Ishikawa (cell line): ENCODE measurements at regions not wholly inside any gene's neighbourhood (a gene's known extent, or its start where the extent isn't known, plus 50 kb on each side); places are given as distances from the start of the nearest gene placed in this dataset.

ENCODE experiments used
- CEBPB ChIP-seq: IDR thresholded peaks from 2 replicates; pipeline ENCODE4 v1.6.1; 2012
- CREB1 ChIP-seq: IDR thresholded peaks from 2 replicates; pipeline ENCODE4 v1.6.1; 2012; ENCODE audit warnings: low read depth
- EGR1 ChIP-seq: IDR thresholded peaks from 2 replicates; pipeline ENCODE4 v1.6.1; 2012
- EP300 ChIP-seq: IDR thresholded peaks from 2 replicates; pipeline ENCODE4 v1.6.1; 2012; ENCODE audit warnings: borderline replicate concordance
- FOXM1 ChIP-seq: IDR thresholded peaks from 2 replicates; pipeline ENCODE4 v1.6.1; 2012; ENCODE audit warnings: low read depth, borderline replicate concordance
- MAX ChIP-seq: IDR thresholded peaks from 2 replicates; pipeline ENCODE4 v1.6.1; 2012
- NFIC ChIP-seq: IDR thresholded peaks from 2 replicates; pipeline ENCODE4 v1.6.1; 2012
- RAD21 ChIP-seq: IDR thresholded peaks from 2 replicates; pipeline ENCODE4 v1.6.1; 2012; ENCODE audit warnings: low read depth
- REST ChIP-seq: IDR thresholded peaks from 2 replicates; pipeline ENCODE4 v1.6.1; 2012; ENCODE audit warnings: low read depth, mild to moderate bottlenecking
- TAF1 ChIP-seq: IDR thresholded peaks from 2 replicates; pipeline ENCODE4 v1.6.1; 2012; ENCODE audit warnings: low read depth, mild to moderate bottlenecking
- TCF12 ChIP-seq: IDR thresholded peaks from 2 replicates; pipeline ENCODE4 v1.6.1; 2012; ENCODE audit warnings: low read depth
- TEAD4 ChIP-seq: IDR thresholded peaks from 2 replicates; pipeline ENCODE4 v1.6.1; 2012
- USF1 ChIP-seq: IDR thresholded peaks from 2 replicates; pipeline ENCODE4 v1.6.1; 2012
- YY1 ChIP-seq: IDR thresholded peaks from 2 replicates; pipeline ENCODE4 v1.6.1; 2012; ENCODE audit warnings: low read depth
- ZBTB7A ChIP-seq: IDR thresholded peaks from 2 replicates; pipeline ENCODE4 v1.6.1; 2012; ENCODE audit warnings: low read depth

GRCh38 chr10:84596585-84596984, 268.2 kb downstream of the CCSER2 start:
- TF ChIP-seq REST (no peak), TAF1 (no peak), FOXM1 (no peak), TEAD4 (no peak), NFIC (no peak), EGR1 (no peak), TCF12 (no peak), CEBPB (no peak), USF1 (no peak), RAD21 (no peak), MAX (no peak), YY1 (no peak), CREB1 (no peak), ZBTB7A (no peak), EP300 (no peak)

- no peak for TF ChIP-seq CREB1
- TF ChIP-seq YY1, result no peak
- no peak for TF ChIP-seq EP300
- no peak for TF ChIP-seq REST
- no peak for TF ChIP-seq EGR1
- no peak for TF ChIP-seq USF1
- no peak for TF ChIP-seq FOXM1
- TF ChIP-seq TCF12, result no peak
- no peak for TF ChIP-seq RAD21
- TF ChIP-seq TAF1, result no peak
- TF ChIP-seq ZBTB7A, result no peak
- no peak for TF ChIP-seq NFIC
- no peak for TF ChIP-seq CEBPB
- no peak for TF ChIP-seq MAX
- no peak for TF ChIP-seq TEAD4
Observed at GRCh38 chr10:84599254-84599653, 270.9 kb downstream of the CCSER2 start.

GRCh38 chr10:84600947-84601346, 272.6 kb downstream of the CCSER2 start:
- TF ChIP-seq FOXM1 (no peak), EGR1 (no peak), CREB1 (no peak)

- TF ChIP-seq CEBPB (no peak), CREB1 (no peak), REST (no peak), EGR1 (no peak), TCF12 (no peak), TEAD4 (no peak), USF1 (no peak), NFIC (no peak), TAF1 (no peak), RAD21 (no peak), EP300 (no peak), YY1 (no peak), MAX (no peak)
Observed at GRCh38 chr10:84603971-84604370, 275.6 kb downstream of the CCSER2 start.
